GM19043 (cell line): ENCODE measurements at regions not wholly inside any gene's neighbourhood (a gene's known extent, or its start where the extent isn't known, plus 50 kb on each side); places are given as distances from the start of the nearest gene placed in this dataset.
"Not testable (repeated sequence)": the region's sequence is repeated elsewhere in the genome, so short reads cannot be mapped to it uniquely, and the experiment has no call there.

Experiments used
- ATAC-seq: cut with Tn5 transposase; IDR thresholded peaks from one replicate; pipeline ENCODE4 v1.9.1; 2021; ENCODE audit warnings: low read depth; ENCODE audit not compliant: unreplicated experiment

DNA sequence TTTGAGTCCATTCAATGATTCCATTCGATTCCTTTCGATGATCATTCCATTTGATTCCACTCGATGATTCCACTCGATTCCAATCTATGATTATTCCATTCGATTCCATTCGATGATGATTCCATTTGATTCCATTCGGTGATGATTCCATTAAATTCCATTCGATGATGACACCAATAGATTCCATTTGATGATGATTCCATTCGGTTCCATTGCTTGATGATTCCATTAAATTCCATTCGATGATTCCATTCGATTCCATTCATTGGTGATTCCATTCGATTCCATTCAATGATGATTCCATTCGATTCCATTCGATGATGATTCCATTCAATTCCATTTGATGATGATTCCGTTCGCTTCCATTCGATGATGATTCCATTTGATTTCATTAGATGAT lies 1104.1 kb downstream of the RPIA start:
- ATAC-seq: not testable (repeated sequence)

GRCh38 chr2:89797320-89798038 lies 1106.0 kb downstream of the RPIA start:
- ATAC-seq: no peak

- ATAC-seq: not testable (repeated sequence)
Measured at GRCh38 chr2:89801207-89801606, 1109.7 kb downstream of the RPIA start.

DNA sequence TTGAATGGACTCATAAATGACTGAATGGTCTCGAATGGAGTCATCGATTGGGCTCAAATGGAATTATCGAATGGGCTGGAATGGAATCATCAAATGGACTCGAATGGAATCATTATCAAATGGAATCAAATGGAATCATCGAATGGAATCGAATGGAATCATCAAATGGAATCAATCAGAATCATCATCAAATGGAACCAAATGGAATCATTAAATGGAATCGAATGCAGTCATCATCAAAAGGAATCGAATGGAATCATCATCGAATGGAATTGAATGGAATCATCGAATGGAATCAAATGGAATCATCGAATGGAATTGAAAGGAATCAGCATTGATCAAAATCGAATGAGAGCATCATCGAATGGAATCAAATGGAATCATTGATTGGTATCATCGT lies 1114.9 kb downstream of the RPIA start:
- ATAC-seq: not testable (repeated sequence)

- no peak for ATAC-seq
Measured at GRCh38 chr2:89811295-89811694, 1119.8 kb downstream of the RPIA start.

DNA sequence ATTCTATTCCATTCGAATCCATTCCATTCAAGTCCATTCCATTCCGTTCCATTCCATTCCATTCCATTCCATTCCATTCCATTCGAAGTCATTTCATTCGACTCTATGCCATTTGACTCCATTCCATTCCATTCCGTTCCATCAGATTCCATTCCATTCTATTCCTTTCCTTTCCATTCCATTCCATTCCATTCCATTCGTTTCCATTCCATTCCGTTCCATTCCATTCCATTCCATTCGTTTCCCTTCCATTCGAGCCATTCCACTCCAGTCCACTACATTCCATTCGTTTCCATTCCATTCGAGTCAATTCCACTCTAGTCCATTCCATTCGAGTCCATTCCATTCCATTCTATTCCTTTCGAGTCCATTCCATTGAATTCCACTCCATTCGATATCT lies 1120.4 kb downstream of the RPIA start:
- not testable (repeated sequence) for ATAC-seq

DNA sequence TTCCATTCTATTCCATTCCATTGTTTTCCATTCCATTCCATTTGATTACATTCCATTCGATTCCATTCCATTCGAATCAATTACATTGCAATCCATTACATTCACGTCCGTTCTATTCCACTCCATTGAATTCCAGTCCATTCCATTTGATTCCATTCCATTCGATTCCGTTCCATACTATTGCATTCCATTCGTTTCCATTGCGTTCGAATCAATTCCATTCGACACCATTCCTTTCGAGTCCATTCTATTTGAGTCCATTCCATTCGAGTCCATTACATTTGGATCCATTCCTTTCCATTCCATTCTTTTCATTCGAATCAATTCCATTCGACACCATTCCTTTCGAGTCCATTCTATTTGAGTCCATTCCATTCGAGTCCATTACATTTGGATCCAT lies 1122.9 kb downstream of the RPIA start:
- not testable (repeated sequence) for ATAC-seq

DNA sequence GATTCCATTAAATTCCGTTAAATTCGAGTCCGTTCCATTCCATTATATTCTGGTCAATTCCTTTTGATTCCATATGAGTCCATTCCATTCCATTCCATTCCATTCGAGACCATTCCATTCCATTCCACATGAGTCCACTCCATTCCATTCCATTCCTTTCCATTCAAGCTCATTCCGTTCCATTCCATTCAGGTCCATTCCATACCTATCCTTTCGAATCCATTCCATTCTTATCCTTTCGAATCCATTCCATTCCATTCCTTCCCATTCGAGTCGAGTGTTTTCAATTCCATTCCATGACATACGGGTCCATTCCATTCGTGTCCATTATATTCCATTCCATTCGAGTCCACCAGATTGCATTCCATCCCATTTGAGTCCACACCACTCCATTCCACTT lies 1127.4 kb downstream of the RPIA start:
- no peak for ATAC-seq

DNA sequence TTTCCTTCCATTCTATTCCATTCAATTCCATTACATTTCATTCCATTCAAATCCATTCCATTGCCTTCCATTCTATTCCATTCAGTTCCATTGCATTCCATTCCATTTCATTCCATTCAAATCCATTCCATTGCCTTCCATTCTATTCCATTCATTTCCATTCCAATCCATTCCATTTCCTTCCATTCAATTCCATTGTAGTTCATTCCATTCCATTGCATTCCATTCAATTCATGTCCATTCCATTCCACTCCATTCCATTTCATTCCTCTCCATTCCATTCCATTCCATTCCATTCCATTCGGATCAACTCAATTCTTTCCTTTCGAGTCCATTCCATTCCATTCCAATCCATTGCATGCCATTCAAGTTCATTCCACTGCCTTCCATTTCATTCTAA lies 1128.3 kb downstream of the RPIA start:
- no peak for ATAC-seq

DNA sequence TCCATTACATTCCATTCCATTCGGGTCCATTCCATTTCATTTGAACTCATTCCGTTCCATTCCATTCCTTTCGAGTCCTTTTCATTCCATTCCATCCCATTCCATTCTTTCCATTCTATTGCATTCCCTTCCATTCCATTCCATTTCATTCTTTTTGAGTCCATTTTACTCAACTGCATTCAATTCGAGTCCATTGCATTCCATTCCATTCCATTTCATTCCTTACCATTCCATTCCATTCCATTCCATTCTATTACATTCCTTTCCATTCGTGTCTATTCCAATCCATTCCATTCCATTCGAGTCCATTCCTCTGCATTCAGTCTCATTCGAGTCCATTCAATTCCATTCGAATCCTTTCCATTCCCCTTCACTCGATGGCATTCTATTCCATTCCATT lies 1128.8 kb downstream of the RPIA start:
- ATAC-seq: no peak

GRCh38 chr2:89821455-89821945 lies 1130.0 kb downstream of the RPIA start:
- ATAC-seq: no peak

- ATAC-seq: not testable (repeated sequence)
Measured at GRCh38 chr2:89822342-89822741, 1130.9 kb downstream of the RPIA start.

- ATAC-seq: no peak
Measured at GRCh38 chr2:89823556-89823955, 1132.1 kb downstream of the RPIA start.

DNA sequence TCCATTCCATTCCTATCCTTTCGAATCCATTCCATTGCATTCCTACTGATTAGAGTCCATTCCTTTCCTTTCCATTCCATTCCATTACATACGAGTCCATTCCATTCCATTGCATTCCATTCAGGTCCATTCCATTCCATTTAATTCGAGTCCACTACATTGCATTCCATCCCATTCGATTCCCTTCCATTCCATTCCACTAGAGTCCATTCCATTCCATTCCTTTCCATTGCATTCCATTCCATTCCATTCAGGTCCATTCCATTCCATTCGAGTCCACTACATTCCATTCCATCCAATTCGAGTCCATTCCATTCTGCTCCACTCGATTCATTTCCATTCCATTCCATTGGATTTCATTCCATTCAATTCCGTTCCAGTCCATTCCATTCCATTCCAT lies 1133.6 kb downstream of the RPIA start:
- no peak for ATAC-seq

DNA sequence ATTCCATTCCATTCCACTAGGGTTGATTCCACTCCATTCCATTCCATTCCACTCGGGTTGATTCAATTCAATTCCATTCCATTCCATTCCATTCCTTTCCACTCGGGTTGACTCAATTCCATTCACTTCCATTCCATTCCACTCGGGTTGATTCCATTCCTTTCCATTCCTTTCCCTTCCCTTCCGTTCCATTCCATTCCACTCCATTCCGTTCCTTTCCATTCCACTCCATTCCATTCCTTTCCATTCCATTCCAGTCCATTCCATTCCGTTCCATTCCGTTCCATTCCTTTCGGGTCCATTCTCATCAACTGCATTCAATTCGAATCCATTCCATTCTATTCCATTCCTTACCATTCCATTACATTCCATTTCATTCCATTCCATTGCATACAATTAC lies 1135.3 kb downstream of the RPIA start:
- not testable (repeated sequence) for ATAC-seq

DNA sequence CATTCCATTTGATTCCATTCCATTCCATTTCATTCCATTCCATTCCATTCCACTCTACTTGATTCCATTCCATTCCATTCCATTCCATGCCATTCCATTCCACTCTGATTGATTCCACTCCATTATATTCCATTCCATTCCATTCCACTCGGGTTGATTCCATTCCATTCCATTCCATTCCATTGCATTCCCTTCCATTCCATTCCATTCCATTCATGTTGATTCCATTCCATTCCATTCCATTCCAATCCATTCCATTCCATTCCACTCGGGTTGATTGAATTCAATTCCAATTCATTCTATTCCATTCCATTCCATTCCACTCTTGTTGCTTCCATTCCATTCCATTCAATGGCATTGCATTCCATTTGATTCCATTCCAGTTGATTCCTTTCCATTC lies 1136.4 kb downstream of the RPIA start:
- ATAC-seq: not testable (repeated sequence)

DNA sequence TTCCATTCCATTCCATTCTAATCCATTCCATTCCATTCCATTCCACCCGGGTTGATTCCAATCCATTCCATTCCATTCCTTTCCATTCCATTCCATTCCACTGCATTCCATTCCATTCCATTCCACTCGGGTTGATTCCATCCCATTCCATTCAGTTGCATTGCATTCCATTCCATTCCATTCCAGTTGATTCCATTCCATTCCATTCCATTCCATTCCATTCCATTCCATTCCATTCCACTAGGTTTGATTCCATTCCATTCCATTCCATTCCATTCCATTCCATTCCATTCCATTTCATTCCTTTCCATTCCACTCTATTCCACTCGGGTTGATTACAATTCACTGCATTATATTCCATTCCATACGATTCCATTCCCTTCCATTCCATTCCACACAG lies 1136.9 kb downstream of the RPIA start:
- not testable (repeated sequence) for ATAC-seq

DNA sequence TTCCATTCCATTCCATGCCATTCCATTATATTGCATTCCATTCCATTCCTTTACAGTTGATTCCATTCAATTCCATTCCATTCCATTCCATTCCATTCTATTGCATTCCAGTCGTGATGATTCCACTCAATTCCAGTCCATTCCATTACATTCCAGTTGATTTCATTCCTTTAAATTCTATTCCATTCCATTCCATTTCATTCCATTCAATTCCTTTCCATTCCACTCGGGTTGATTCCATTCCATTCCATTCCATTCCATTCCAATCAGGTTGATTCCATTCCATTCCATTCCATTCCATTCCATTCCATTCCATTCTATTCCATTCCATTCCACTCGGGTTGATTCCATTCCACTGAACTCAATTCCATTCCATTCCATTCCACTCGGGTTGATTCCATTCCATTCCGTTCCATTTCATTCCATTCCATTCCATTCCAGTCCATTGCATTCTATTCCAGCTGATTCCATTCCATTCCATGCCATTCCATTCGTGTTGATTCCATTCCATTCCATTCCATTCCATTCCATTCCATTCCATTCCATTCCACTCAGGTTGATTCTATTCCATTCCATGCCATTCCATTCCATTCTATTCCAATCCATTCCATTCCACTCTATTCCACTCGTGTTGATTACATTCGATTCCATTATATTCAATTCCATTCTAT lies 1137.6 kb downstream of the RPIA start:
- ATAC-seq: not testable (repeated sequence)

GRCh38 chr2:89829828-89830227 lies 1138.4 kb downstream of the RPIA start:
- ATAC-seq: no peak

DNA sequence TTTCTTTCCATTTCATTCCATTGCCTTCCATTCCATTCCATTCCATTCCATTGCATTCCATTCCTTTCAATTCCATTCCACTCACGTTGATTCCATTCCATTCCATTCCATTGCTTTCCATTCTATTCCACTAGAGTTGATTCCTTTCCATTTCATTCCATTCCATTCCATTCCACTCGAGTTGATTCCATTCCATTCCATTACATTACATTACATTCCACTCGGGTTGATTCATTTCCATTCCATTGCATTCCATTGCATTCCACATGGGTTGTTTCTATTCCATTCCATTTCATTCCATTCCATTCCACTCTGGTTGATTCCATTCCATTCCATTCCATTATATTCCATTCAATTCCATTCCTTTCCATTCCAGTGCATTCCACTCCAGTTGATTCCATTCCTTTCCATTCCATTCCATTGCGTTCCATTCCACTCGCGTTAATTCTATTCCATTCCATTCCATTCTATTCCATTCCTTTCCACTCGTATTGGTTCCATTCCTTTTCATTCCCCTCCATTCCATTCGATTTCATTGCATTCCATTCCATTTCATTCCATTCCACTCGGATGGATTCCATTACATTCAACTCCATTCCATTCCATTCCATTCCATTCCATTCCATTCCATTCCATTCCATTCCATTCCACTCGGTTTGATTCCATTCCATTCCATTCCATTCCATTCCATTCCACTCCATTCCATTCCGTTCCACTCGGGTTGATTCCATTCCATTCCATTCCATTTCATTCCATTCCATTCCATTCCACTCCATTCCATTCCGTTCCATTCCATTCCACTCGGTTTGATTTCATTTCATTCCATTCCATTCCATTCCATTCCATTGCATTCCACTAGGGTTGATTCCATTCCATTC lies 1139.1 kb downstream of the RPIA start:
- ATAC-seq: not testable (repeated sequence)
